ENCODE measurements at regions not wholly inside any gene's neighbourhood (a gene's known extent, or its start where the extent isn't known, plus 50 kb on each side); places are given as distances from the start of the nearest gene placed in this dataset.
"Not testable (repeated sequence)": the region's sequence is repeated elsewhere in the genome, so short reads cannot be mapped to it uniquely, and the experiment has no call there.

- DNase-seq (ENCODE audit: low read depth) = no peak
These were observed 81.9 kb upstream of the ADPGK start for GRCh38 chr15:72865486-72865885.

GRCh38 chr15:72864681-72865080 is 81.1 kb upstream of the ADPGK start:
- DNase-seq (ENCODE audit: low read depth) = no peak

- DNase-seq (ENCODE audit: low read depth) = no peak
These were observed 77.9 kb upstream of the ADPGK start for GRCh38 chr15:72861354-72861910.

DNA sequence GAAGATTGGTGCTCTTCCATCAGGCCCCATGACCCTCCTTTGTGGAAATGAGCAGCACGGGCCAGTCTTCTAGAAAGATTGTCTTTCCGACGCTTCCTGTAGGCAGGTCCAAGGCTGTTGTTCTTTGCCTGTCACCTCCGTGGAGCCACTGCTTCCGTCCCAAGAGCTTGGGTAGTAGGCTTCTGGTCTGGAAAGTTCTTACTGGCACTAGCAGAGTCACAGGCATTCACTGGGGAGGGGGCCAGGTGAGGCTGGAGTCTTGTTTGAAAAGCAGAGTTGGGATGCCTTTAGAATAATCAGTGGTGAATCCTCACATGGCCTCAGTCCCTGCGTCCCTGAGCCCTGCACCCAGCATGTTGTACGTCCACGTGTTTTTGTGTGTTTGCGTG is 76.2 kb upstream of the ADPGK start:
- DNase-seq (ENCODE audit: low read depth) = no peak

GRCh38 chr15:72859017-72859756 is 75.6 kb upstream of the ADPGK start:
- no peak for DNase-seq (ENCODE audit: low read depth)

GRCh38 chr15:72858205-72858604 is 74.6 kb upstream of the ADPGK start:
- no peak for DNase-seq (ENCODE audit: low read depth)

DNA sequence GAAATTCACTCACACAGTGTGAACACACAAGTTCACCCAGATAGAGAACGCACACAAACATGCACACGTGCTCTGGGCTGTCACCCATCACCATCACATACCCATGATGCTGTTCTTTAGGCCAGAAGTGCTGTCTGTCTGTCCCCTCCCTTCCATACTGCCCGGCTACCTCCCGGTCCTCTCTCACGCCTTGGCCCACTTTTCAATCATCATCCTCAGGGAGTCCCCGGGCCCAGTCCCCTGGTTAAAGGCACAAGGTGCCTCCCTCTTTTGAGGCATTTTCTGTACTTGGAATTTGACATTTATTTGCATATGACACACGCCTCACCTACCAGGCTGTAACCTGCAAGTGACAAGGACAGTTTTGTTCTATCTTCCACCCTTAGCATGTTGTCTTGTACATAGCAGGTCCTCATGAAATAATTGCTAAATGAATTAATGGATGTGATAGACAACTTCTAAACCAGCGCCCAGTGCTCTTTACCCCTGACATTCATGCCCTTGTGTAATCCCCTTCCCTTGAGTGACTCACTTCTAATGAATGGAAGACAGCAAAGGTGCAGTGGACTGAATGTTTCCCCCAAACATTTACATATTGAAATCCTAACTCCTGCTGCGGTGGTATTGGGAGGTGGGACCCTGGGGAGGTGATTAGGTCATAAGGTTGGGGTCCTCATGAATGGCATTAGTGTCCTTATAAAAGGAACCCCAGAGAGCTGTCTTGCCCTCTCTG is 73.9 kb upstream of the ADPGK start:
- DNase-seq (ENCODE audit: low read depth) = no peak

GRCh38 chr15:72856549-72857040 is 73.0 kb upstream of the ADPGK start:
- no peak for DNase-seq (ENCODE audit: low read depth)

GRCh38 chr15:72855791-72856190 is 72.2 kb upstream of the ADPGK start:
- no peak for DNase-seq (ENCODE audit: low read depth)

DNA sequence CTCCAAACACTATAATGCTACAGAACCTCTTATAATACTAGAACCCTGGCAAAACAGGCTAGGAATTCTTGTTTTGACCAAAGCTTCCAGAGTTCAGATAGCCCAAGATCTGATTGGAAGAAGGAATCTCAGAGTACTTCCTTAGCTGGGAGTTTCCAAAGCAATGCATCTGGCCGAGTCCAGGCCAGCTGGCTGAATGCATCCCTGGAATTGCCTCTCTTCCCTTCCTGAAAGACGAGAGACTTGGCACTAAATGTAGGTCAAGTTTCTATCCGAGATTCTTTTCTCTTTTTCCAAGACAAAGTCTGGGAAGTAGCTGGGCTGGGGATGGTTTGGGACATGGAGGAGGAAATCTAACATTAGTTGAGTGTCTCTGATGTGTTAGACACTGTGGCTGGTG is 68.7 kb upstream of the ADPGK start:
- DNase-seq (ENCODE audit: low read depth) = no peak

DNA sequence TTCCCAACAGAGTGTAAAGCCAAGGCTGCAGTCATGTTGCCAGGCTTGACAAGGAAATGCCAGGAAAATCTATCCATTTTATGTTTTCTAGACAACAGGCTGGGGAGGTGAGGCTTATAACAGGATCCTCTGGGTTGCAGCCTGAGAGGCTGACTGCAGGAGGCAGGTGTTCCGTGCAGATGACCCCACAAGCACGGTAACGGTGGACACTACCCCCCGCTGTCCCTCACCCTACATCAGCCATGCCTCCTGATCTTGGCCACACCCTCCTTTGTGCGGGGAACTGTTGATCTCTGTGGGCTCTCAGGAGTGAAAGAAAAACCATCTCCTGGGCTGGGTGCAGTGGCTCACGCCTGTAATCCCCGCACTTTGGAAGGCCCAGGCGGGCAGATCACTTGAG is 68.0 kb upstream of the ADPGK start:
- no peak for DNase-seq (ENCODE audit: low read depth)

DNA sequence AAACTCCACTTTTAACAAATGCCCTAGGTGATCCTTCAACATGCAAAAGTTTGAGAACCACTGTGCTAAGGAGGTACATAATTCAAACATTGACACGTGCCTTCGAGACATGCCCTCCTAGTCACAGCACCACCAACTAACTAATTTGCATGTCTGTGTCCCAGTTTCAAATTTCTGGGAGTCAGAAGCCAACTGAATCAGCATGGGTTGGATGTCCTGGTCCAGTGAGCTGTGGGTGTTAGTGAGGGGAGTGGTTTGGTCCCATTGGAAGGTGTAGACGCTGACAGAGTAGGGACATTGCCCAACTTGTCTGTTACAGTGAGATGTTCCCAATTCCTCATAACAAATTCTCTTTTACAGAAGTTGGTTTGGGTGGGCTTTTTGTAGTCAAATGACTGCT is 67.3 kb upstream of the ADPGK start:
- no peak for DNase-seq (ENCODE audit: low read depth)

DNA sequence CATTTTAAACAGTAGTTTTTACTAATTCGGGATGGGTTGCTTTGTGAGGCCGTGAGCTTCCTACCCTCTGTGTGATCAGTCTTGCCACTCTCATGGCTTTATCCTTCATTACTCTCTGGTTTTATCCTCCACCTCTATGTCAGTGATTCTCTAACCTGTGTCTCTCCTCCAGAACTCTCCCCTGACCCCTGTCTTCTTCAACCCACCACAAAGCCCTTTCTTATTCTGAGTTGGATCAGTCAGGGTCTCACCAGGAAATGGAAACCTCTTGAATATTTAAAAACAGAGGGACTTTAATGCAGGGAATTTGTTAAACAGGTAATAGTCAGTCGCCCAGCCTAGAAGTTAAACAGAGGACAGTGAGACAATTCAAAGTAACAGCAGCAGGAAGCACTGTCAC is 64.2 kb upstream of the ADPGK start:
- no peak for DNase-seq (ENCODE audit: low read depth)

DNA sequence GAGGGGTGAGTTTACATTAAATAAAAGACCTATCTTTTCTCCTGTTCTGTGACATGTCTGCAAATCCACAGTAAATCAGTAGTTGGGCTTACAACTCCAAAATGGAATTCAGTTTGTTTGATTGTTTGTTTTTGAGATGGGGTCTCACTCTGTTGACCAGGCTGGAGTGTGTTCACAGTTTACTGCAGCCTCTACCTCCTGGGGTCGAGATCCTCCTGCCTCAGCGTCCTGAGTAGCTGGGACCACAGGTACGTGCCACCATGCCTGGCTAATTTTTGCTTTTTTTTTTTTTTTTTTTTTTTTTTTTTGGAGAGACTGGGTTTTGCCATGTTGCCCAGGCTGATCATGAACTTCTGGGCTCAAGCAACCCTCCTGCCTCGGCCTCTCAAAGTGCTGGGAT is 63.5 kb upstream of the ADPGK start:
- no peak for DNase-seq (ENCODE audit: low read depth)

- DNase-seq (ENCODE audit: low read depth) = peak; percentile 67
These were observed 62.4 kb upstream of the ADPGK start for GRCh38 chr15:72845981-72846383.

DNA sequence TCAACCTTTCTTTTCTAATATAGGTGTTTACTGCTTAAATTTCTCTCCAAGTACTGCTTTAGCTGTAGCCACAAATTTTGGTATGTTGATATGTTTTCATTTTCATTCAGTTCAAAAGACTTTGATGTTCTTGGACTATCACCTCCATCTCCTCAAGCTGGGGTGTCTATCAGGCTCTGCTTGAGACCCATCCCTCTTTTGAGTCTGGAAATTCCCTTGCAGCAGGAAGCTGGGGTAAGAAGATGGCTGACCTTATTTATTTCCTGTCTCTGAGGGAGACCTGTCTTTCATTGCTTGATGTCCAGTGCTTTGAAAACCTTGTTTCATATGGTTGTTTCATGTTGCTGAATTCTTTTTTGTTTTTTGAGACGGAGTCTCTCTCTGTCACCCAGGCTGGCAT is 60.5 kb upstream of the ADPGK start:
- DNase-seq (ENCODE audit: low read depth) = no peak

GRCh38 chr15:72843340-72843739 is 59.8 kb upstream of the ADPGK start:
- not testable (repeated sequence) for DNase-seq (ENCODE audit: low read depth)

DNA sequence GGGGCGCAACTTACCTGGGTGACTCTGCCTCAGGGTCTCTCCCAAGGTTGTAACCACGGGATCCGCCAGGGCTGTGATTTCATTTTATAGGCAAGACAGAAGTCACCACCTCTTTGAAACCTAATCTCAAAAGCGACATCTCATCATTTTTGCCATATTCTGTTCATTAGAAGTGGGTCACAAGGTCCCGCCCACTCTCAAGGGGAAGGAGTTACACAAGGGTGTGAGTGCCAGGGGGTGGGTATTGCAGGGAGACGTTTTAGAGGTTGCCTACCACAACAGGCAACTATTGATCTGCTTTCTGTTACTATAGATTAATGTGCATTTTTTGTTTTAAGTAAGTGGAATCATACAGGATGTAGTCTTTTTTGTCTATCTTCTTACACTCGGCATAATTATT is 56.6 kb upstream of the ADPGK start:
- DNase-seq (ENCODE audit: low read depth) = no peak

- no peak for DNase-seq (ENCODE audit: low read depth)
These were observed 54.8 kb upstream of the ADPGK start for GRCh38 chr15:72838311-72838731.

- DNase-seq (ENCODE audit: low read depth) = no peak
These were observed 53.2 kb upstream of the ADPGK start for GRCh38 chr15:72836676-72837330.

DNA sequence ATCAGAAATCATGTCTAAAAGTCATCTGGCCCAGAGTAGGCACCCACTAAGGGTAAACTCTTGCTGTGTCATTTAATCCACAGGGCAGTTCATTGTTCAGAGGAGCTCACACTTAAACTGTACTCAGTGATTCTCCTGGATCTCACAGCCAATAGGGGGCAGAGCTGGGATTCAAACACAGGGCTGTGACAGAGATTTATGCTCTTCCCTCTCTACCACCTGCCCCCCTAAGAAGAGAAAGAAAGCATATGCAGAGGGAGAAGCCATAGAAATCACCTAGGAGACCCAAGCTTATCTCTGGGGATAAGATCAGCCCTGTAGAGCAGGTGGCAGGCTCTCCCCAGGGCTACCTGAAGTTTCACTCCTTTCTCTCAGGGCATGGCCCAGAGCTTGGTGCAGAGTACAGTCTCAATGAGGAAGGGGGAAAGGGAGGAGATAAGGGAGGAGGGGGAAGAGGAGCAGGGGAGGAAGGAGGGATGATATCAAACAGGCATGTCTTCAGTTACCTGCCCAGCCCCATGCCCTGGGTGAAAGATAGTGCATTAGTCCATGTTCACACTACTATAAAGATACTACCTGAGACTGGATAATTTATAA is 51.8 kb upstream of the ADPGK start:
- no peak for DNase-seq (ENCODE audit: low read depth)

- no peak for DNase-seq (ENCODE audit: low read depth)
These were observed 50.0 kb upstream of the ADPGK start for GRCh38 chr15:72833561-72833960.

Data from HS-27A (cell line).